Stimulated activated CD4-positive, alpha-beta T cell treated with anti-CD3 and anti-CD28 coated beads, Interleukin-15, amount 100 ng/mL, for 1 hour (primary cell): ENCODE measurements at regions not wholly inside any gene's neighbourhood (a gene's known extent, or its start where the extent isn't known, plus 50 kb on each side); places are given as distances from the start of the nearest gene placed in this dataset.

Experiments used
- DNase-seq, 2 donors: peaks; one replicate each; pipeline ENCODE4 v3.0.0-alpha.2; 2020; ENCODE audit warnings: low read depth in 1 of 2, low spot score in 1 of 2

DNA sequence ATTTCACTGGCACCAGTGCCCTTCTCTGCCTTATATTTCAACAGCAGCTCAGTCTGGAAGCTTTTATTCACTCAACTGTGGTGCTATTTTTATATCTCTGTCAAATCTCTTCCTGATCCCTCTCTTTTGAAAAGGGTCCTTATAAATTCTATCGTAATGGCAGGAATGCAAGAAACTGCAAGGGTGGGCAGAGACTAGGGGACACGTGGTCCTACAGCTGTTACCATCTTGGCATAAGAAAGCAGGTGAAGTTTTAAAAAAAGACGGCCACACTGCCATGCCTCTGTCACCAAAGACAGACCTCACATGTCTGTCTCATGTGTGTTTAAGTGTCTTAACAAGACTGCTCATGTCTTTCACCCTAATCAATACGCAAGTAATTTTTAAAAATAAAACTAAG, 368.4 kb upstream of the CDH11 start:
- DNase-seq: no peak

DNA sequence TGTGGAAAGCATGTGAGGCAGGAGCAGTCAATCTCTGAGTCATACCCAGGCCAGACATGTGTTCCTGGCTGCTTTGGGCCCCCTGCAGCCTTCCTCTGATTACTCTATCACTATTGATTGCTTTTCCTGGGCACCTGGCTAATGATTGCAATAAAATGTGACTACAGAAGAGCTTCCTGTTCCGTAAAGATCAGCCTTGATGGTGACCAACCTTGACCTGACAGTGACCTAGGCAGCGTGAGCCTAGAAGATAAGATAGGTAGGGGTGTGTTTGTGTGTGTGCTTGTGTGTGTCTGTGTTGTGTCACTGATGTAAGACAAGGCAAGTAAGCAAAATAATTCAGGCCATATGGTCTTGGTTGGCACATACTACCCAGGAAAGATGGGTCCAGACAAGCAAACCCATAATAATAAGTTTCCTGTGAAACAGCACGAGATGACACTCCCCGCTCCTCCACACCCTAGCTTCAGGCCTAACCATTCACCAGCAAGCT, 367.7 kb upstream of the CDH11 start:
- no peak for DNase-seq

DNA sequence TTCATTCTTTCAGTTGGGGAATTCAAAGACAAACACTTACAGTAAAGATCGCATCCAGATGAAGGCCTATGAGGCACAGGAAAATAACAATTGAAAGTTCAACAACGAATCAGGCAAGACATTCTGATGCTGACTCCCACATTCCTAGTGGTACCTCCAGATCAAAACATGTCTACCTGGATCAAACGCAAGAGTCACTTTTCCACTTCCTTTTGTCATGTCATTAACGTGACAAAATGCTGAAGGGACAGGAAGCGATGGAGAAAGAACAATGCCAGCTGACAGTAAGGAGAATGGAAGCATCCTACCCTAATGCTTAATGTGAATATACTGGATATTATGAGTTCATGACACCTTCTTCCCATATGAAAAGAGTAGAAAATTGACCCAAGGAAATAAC, 365.4 kb upstream of the CDH11 start:
- DNase-seq: no peak

DNA sequence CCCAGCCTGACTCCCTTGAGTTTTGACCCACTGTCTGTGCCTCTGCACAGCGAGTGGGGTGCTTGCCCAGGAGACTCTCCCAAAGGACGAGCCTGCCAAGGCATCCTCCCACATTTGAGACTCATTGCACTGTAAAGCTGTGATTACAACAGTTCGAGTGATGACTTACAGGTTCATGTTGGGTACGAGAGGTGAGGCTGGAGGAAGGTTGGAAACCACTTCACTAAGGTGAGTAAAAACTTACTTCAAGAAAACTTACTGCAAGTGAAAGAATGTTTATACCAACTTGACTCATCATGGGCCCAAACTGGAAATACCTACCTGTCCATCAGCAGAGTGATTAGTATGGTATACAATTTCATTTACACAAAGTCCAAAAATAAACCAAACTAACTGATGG, 360.1 kb upstream of the CDH11 start:
- DNase-seq: no peak

DNA sequence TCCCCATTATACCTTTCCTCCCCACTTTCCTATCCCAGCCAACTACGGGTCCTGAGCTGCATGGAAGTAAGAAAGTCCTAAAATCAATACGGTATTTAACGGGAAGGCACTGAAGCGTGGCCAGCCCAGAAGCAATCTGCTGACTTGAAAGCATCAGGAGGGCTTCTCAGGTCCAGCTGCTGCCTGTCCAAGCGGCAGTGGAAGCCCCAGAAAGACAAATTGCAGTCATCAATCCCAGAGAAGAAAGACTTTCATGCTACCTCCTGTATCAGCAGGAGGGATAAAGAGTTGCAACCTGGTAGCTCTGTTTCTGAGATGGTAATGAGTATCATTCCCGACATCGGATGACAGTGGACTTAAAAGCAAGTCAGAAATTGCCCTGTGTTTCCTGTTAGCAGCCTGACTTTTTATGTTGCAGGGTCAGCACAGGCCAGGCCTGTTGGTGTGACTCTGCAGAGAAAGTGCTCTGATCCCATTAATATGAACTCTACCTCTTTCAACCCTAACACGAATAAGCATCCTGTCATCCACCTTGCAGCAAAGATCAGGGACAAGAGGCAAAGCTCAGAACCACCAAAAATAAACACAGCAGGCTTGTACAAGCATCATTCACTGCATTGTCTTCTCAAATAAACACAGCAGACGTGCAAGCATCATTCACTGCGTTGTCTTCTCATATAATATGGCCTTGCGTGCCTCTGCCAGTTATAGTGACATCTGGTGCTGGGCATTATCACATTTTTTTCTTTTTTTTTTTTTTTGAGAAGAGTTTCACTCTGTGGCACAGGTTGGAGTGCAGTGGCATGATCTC, 358.6 kb upstream of the CDH11 start:
- no peak for DNase-seq

DNA sequence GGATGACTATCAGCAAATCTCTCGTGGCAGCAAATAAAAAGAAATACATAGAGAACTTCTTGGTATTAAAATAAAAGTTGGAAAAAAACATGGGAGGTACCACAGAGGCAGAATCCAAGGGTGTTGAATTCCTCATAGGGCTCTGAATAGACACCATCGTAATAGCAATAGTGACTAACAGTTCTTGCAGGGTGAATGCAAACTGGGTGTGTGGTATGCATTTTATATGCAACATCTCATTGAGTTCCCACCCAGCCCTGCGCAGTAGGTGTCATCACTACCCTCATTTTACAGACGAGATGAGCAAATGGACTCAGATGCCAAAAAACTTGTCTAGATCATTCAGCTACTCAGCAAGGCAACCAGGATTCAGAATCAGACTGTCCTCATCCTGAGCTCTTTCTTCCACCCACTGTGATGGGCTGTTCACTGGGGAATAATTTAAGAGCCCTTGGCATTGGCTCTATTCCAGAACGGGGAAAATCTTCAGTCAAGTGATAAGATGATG, 354.6 kb upstream of the CDH11 start:
- no peak for DNase-seq

DNA sequence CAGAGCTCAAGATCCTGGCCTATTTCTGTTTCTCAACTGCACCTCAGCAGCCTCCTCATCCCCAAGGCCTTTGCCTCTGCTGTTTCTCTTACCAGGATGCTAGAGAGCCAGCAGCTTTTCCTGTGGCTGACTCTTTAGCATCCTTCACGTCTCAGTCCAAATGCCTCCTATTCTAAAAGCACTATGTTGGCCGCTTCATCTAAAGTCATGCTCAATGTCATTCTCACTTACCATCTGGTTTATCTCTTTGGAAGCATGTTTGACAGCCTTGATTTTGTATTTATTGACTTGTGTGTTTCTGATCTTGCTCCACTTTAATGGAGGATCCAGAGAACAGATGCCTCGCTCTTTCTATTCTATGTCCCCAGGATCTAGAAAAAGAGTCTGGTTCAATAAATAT, 351.8 kb upstream of the CDH11 start:
- no peak for DNase-seq

DNA sequence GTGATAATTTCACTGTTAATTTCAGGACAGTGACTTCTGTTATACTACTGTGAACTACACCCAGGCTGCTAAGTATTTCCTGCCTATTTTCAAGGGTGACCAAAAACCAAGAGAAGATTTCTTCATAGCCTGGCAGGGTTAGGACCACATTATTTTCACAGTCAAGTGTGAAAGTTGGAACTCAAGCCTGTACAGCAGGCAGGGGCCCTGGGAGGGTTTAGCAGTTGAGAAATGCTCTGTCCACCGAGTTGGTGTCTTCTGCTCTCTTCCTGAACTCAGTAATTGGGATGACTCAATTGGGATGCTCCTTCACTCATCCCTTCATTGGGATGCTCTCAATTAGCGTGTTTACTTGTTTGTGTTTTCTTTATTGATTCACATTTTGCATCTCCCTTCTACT, 347.3 kb upstream of the CDH11 start:
- no peak for DNase-seq

DNA sequence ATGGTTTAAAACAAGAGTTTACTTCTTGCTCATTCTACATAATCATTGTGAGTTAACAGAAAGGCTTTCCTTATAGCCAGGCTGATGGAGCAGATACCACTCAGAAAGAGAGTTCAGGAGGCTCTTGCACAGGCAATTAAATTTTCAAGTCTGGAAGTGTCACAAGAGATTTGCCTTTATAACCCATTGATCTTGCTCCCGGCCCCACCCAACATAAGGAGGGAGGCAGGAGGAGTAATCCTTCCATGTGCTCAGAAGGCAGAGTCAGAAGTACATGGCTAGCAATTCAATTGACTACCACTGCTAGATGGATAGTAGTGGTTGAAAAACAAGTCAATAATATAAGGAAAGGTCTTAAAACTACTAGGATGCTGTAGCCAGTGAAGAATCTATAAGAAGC, 346.3 kb upstream of the CDH11 start:
- no peak for DNase-seq

DNA sequence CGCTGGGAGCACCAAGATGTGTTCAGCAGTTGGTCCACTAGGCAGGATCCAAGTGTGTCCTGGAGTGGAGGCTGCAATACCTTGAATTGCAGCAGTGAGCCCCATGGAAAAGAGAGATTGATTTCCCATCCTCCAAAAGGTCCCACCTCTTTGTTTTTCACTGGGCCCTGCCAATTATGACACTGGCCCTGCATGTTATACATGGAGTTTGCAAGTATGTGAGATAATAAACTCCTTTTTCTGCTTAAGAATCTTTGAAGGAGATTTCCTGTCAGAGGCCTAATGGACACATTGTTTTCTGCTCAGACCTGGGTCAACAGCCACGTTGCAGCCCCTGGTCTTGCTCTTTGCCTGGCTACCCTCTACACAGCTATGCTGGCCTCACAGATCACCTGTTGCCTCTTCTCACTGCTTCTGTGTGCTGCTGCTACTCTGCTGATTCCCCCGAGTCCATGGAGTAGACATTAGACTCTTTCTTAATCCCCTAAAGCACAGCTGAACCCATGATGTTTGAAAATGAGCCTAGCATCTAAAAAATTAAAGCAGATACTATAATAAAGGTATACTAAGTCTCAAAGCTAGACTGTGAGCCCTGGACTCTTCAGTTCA, 341.9 kb upstream of the CDH11 start:
- no peak for DNase-seq

DNA sequence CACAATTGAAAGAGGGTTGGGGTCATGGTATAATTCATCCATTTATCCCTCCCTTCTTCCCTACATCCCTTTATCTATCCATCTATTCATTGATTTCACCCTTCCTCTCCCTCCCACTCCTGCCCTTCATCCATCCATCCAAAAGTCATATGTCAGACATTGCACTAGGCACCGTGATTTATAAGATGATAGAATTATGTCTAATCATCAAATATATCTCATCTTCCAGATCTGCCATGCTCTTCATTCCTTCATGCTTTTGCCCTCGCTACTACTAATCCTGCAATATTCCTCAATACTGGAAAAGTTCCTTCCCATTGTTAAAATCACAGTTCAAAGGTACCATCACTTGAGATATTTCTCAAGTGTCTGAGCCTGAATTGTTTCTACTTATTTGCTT, 335.2 kb upstream of the CDH11 start:
- DNase-seq: no peak

DNA sequence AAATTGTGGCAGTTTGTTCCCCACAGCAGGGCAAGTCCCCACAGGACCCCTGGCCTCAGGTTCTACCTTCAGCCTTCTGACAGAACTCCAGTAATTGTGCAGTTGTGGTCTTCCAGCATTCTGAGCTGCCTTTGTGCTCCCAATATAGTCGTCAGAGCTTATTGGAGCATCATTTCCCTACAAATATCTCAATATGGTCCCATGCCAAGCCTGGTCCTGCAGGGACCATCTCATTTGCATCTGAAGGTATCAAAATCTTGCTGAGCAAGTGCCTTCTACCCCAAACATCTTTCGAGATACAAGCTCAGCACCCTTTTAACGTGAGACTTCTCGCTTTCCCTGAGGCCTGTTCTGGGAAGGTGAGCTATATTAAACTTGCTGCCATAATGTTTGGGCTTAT, 333.9 kb upstream of the CDH11 start:
- DNase-seq: no peak

DNA sequence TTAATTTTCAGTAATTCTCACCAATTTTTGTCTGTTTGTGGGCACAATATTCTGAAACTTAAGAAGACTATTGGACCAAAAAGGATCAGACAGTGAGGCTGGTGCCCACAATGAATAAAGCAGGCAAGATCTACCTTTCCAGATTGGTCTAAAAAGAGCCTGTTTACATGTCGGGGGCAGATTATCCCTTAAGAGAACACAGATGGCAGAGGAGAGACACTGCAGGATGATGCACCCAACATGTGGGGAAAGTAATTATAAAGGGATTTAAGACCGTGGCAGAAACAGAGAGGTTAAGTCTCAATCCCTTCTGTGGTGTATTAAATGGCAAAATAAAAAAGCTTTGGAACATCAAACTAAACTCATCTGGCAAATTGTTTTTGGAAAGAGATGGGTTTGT, 331.8 kb upstream of the CDH11 start:
- no peak for DNase-seq

DNA sequence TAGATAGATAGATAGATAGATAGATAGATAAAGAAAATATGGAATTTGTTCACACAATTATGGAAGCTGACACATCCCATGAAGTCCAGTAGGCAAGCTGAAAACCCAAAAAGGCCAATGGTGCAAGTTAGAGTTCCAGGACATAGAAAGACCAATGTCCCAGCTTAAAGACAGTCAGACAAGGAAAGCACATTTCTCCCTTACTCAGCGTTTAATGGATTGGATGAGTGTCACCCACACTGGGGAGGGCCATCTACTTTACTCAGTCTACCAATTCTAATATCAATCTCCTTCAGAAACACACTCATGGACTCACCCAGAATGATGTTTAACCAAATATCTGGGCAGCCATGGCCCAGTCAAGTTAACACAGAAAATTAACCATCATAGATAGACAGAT, 327.7 kb upstream of the CDH11 start:
- no peak for DNase-seq

DNA sequence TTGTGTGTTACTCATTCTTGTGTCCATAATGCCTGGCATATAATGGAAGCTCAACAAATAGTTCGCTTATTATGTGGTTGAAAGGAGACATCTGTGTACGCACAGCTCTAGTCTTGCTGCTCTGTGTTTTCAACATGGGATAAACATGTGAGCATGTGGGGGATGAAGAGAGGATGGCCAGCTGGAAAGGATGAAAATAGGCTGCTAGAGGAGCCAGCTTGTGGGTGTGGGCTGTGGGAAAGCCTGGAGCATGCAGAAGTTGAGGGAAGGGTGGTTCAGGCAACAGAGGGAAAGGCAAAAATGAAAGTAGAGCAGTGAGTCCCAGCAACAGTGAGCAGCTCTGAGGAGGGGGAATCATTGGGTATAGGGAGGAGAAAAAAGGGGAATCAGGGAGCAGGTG, 324.6 kb upstream of the CDH11 start:
- DNase-seq: no peak

DNA sequence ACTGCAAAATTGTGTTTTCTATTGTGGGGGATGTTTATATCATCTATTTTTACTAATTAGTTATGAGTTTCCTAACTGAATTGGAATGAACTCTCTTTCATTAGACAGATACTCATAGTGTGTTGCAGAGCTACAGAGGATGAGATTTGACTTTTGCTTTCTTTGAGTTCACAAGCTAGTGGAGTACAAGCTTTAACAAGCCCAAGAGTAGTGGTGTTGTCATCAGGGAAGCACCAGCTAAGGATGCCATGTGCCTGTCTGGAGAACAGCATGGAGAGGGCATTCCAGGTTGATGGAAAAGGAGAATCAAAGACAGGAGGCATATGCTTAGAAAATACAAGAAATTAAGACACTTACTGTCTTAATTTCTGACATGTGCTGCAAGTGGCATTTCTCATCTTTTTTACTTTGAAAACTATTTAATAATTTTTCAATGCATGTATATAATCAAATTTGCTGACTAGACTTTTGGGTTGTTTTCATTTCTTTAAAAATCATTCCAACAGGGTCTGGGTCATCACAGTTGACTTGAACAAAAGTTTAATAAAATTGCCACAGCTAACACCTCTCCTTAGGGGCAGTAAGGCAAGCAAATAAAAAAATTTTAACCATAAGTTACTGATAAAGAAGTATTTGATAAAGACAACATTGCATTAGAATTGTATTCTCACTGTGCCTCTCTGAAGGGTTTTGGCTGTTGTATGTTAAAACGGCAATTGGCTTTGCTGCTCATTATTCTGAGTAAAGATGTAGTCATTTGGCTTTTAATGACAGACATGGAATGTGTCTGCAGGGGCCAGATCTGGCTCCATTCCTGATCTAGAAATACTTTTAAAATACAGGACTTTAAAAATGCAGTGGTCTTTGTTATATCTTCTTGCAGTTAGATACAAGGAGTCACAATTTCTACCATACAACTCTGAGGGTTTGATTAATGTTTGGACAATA, 323.7 kb upstream of the CDH11 start:
- no peak for DNase-seq

DNA sequence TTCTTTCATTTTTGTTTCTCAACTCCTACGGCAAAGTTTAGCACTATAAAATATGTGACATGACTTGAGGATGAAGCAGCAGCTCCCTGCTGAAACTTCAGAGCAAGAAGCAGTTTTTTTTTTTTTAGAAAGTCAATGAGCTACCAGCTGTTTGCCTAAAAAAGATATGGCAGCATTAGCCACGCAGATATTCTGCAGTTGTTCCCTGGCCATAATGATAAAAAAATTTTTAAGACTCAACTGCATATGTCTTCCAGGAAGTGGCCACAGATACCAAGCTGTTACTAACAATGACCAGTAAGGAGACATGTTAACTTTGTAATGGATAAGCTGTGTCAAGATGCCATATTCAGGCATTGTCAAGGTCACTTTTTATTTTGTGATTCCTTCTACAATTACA, 319.6 kb upstream of the CDH11 start:
- DNase-seq: no peak

DNA sequence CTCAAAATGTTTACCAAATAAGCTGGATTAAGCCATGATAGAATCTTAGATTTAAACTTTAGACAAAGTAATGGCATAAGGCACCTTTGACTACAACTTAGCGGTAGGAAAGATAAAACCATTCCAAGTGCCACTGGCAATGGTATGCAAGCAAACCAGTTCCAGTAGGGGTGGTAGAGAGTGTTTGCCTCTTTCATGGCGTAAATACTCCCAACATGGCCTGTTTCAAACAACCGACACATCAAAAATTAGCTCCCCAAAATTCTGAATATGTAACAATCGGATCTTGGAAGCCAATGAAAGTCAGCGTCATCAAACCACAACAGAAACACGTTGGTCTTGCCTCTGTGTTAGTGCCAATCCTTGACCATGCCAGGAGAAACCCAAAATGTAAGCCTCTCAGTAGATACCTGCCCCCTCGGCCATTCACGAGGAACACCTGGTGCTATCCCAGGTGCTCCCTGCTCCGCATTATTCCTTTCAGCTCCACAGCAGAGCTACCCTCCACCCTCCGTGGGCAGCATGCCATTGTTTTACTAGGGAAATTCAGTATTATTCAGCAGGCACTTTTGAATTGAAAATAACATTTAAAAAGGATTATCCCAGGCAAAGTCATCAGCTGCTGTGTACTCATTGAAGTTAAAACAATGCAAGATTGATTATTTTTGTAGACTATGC, 307.8 kb upstream of the CDH11 start:
- no peak for DNase-seq

DNA sequence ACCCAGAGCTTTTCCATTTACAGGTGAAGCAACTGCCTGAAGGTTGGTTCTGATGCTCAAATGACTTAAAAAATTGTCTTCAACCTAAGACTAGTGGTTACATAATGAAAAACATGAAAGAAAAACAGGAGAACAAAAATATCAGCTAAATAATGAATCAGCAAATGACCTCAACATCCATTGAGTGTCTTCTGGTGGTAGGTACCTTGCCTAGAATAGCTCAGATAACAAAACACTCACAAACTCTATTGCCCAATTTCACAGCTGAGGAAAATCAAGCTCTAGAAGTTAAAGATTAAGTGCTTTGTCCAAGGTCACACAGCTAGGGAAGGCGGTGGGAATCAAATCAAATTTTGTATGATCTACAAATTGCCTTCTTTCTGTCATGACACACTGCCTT, 304.6 kb upstream of the CDH11 start:
- no peak for DNase-seq

DNA sequence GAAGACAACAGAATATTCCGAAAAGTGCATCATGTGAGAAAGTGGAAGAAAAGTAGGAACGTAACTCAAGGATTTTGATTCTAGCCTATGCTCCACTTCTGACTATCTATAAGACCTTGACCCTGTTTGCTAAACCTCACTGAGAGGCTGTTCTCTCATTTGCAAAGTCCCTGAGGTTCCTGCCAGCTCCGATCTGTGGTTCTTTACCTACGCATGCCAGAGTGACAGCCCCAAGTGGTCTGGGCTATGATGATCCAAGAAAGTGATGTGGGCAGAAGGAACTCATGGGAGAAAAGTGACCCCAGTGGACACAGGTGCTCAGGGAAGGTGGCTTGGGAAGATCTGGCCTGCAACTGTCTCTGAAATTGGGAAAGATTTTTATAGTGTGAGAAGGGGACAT, 301.1 kb upstream of the CDH11 start:
- DNase-seq: no peak

DNA sequence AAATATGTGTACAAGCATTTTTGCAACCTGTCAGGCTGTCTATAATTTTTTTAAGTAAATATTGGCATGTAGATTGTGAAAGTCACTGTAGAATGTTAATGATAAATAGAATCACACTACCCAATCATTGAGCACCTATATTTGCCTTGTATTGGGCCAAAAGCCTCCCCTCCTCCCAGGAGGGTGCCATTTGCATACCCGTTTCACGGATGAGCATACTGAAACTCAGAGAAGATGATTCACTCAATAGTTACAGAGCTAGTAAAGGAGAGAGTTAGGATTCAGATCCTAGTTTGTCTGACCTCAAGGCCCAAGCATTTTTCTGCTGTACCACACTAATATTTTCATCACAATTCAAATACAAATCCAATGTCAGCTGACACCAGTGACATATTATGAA, 299.7 kb upstream of the CDH11 start:
- DNase-seq: no peak
